ENCODE measurements at regions not wholly inside any gene's neighbourhood (a gene's known extent, or its start where the extent isn't known, plus 50 kb on each side); places are given as distances from the start of the nearest gene placed in this dataset.
"Not testable (repeated sequence)": the region's sequence is repeated elsewhere in the genome, so short reads cannot be mapped to it uniquely, and the experiment has no call there.

DNA sequence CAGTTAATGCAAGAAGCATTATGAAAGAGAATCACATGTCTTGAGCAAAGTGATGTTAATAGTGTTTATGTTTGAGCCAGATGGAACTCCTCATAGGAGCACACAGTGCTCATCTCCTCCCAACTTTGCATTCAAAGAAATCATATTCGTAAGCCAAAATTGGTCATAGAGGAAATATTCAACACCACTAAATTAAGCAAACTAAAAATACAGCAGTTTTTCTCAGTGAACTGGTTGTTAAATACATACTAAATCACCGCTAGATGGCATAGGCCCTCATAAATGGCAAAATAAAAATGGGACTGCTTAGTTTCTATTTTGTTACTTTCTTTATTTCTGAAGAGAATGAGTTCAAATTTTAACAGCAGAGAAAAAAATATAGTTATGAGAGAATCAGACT lies 114.3 kb downstream of the SYT15 start:
- peak; percentile 68 for TF ChIP-seq CTCF (IDR thresholded peaks at IDR 0.05)
- not testable (repeated sequence) for H3K4me1 Mint-ChIP-seq (ENCODE audit: low read depth); H3K36me3 Mint-ChIP-seq (ENCODE audit: low read depth); H3K4me3 Mint-ChIP-seq (ENCODE audit: unreplicated experiment); H3K27ac Mint-ChIP-seq (ENCODE audit: unreplicated experiment); H3K9me3 Mint-ChIP-seq (ENCODE audit: low read depth); H3K27me3 Mint-ChIP-seq (ENCODE audit: low read depth); DNase-seq (ENCODE audit: low spot score)

- not testable (repeated sequence) for H3K4me3 Mint-ChIP-seq (ENCODE audit: unreplicated experiment); H3K4me1 Mint-ChIP-seq (ENCODE audit: low read depth); H3K27me3 Mint-ChIP-seq (ENCODE audit: low read depth); H3K9me3 Mint-ChIP-seq (ENCODE audit: low read depth); DNase-seq (ENCODE audit: low spot score); H3K36me3 Mint-ChIP-seq (ENCODE audit: low read depth); H3K27ac Mint-ChIP-seq (ENCODE audit: unreplicated experiment)
These were observed 138.3 kb downstream of the SYT15 start for GRCh38 chr10:46717264-46717663.

DNA sequence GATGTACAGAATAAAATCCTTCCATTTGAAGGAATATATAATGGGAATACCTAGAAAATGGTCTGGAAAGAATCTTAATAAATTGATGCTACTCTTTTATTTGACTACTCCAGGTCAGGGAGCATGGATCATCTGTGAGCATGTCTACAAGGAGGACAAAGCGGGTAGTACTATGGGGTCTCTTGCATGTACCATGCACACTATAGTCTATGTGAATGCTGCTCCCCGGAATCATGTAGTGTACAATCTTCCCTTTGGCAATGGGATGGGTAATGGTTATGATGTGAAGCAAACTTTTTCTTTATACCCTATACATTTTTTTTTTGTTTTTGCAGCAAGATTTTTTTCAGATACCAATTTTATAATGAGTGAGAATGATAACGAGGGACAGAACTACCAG lies 139.1 kb downstream of the SYT15 start:
- not testable (repeated sequence) for H3K9me3 Mint-ChIP-seq (ENCODE audit: low read depth); H3K4me1 Mint-ChIP-seq (ENCODE audit: low read depth); H3K36me3 Mint-ChIP-seq (ENCODE audit: low read depth)

DNA sequence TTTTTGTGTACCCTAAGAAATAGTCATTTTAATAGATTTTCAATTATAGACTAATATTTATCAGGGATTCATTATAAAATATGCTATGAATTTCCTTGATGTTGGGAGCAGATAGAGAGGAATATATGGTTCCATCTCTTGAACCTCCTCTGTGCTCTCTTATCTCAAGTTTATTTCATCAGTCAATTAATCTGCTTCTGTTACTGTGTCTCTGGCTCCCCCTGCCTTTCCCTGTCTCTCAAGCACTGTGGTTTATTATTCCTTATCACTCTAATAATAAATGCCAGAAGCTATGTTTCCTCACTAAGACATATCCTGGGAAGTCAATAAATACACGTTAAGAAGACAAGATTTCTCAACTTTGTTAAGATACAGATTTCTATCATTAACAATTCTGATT lies 141.5 kb downstream of the SYT15 start:
- H3K36me3 Mint-ChIP-seq (ENCODE audit: low read depth); H3K4me3 Mint-ChIP-seq (ENCODE audit: unreplicated experiment); DNase-seq (ENCODE audit: low spot score); H3K4me1 Mint-ChIP-seq (ENCODE audit: low read depth); H3K27ac Mint-ChIP-seq (ENCODE audit: unreplicated experiment); H3K9me3 Mint-ChIP-seq (ENCODE audit: low read depth): not testable (repeated sequence)
- peak; percentile 75 for TF ChIP-seq CTCF (IDR thresholded peaks at IDR 0.05)
- H3K27me3 Mint-ChIP-seq (ENCODE audit: low read depth), result peaks cover 12% of the 10 kb centered on the region

More for the DNA sequence above, 139.1 kb downstream of the SYT15 start:
- not testable (repeated sequence) for H3K27me3 Mint-ChIP-seq (ENCODE audit: low read depth); DNase-seq (ENCODE audit: low spot score); H3K27ac Mint-ChIP-seq (ENCODE audit: unreplicated experiment); H3K4me3 Mint-ChIP-seq (ENCODE audit: unreplicated experiment)

GRCh38 chr10:46720811-46721518 lies 142.0 kb downstream of the SYT15 start:
- H3K4me3 Mint-ChIP-seq (ENCODE audit: unreplicated experiment), result not testable (repeated sequence)

DNA sequence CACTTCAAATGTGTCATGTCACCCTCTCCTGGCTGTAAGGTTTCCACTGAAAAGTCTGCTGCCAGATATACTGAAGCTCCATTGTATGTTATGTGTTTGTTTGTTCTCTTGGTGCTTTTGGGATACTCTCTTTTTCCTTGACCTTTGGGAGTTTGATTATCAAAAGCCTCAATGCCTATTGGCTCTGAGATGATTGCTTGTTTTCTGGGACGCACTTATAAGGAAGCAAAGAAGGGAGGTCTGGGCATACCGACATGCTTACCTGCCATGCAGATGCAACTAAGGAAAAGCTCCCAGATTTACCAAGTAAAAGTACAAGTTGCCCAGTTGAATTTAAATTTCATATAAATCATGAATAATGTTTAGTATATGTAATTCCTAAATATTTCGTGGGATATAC lies 145.3 kb downstream of the SYT15 start:
- not testable (repeated sequence) for DNase-seq (ENCODE audit: low spot score); H3K4me1 Mint-ChIP-seq (ENCODE audit: low read depth); H3K27ac Mint-ChIP-seq (ENCODE audit: unreplicated experiment); H3K9me3 Mint-ChIP-seq (ENCODE audit: low read depth); H3K4me3 Mint-ChIP-seq (ENCODE audit: unreplicated experiment); H3K36me3 Mint-ChIP-seq (ENCODE audit: low read depth)
- H3K27me3 Mint-ChIP-seq (ENCODE audit: low read depth), result peaks cover 15% of the 10 kb centered on the region

More at GRCh38 chr10:46720811-46721518, 142.0 kb downstream of the SYT15 start:
- H3K36me3 Mint-ChIP-seq (ENCODE audit: low read depth); H3K27ac Mint-ChIP-seq (ENCODE audit: unreplicated experiment); H3K4me1 Mint-ChIP-seq (ENCODE audit: low read depth); DNase-seq (ENCODE audit: low spot score); H3K9me3 Mint-ChIP-seq (ENCODE audit: low read depth): not testable (repeated sequence)
- peak; percentile 27 for TF ChIP-seq CTCF (IDR thresholded peaks at IDR 0.05)
- H3K27me3 Mint-ChIP-seq (ENCODE audit: low read depth), result peaks cover 12% of the 10 kb centered on the region

DNA sequence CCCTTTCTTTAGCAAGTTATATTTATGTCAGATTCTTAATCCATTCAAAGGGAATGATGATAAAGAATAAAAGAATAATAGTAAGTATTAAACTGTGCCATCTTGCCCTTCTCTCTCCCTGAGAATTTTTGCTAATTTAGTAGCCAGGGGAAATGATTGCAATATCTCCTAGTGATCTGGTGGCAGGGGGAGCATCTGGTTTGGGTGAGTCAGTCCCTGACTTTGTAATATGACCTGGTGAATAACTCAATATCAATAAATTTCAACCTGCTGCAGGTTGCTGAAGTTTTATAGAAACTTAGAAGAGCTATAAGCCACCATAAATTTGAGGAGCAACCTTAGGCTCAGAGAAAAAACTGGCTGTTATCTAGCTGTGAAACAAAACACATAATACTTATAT lies 149.4 kb downstream of the SYT15 start:
- H3K4me1 Mint-ChIP-seq (ENCODE audit: low read depth); H3K27ac Mint-ChIP-seq (ENCODE audit: unreplicated experiment); H3K36me3 Mint-ChIP-seq (ENCODE audit: low read depth); H3K9me3 Mint-ChIP-seq (ENCODE audit: low read depth); DNase-seq (ENCODE audit: low spot score); H3K4me3 Mint-ChIP-seq (ENCODE audit: unreplicated experiment): not testable (repeated sequence)
- peaks cover 11% of the 10 kb centered on the region for H3K27me3 Mint-ChIP-seq (ENCODE audit: low read depth)

DNA sequence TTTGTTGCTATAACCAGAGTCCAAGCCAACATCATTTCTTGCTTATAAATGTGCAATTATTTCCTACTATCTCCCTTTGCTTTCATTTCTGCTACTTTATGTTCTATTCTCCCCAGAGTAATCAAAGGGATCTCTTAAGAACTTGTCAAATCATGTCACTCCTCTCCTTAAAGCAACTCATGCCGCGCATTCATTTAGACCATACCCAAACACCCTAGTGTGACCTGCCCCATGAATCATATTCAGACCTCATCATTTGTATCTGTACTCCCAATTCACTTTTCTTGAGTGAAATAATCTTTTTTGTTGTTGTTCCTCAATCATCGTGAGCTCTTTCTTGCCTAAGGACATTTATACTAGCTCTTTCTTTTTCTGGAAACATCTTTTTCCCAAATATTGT lies 151.8 kb downstream of the SYT15 start:
- not testable (repeated sequence) for DNase-seq (ENCODE audit: low spot score); H3K9me3 Mint-ChIP-seq (ENCODE audit: low read depth); H3K4me3 Mint-ChIP-seq (ENCODE audit: unreplicated experiment); H3K4me1 Mint-ChIP-seq (ENCODE audit: low read depth); H3K27me3 Mint-ChIP-seq (ENCODE audit: low read depth); H3K36me3 Mint-ChIP-seq (ENCODE audit: low read depth); H3K27ac Mint-ChIP-seq (ENCODE audit: unreplicated experiment)

- H3K4me1 Mint-ChIP-seq (ENCODE audit: low read depth); H3K9me3 Mint-ChIP-seq (ENCODE audit: low read depth); H3K4me3 Mint-ChIP-seq (ENCODE audit: unreplicated experiment); DNase-seq (ENCODE audit: low spot score); H3K36me3 Mint-ChIP-seq (ENCODE audit: low read depth); H3K27ac Mint-ChIP-seq (ENCODE audit: unreplicated experiment); H3K27me3 Mint-ChIP-seq (ENCODE audit: low read depth): not testable (repeated sequence)
These were observed 154.8 kb downstream of the SYT15 start for GRCh38 chr10:46733635-46734261.

GRCh38 chr10:46734262-46734642 lies 155.3 kb downstream of the SYT15 start:
- DNase-seq (ENCODE audit: low spot score); H3K27me3 Mint-ChIP-seq (ENCODE audit: low read depth); H3K36me3 Mint-ChIP-seq (ENCODE audit: low read depth); H3K4me3 Mint-ChIP-seq (ENCODE audit: unreplicated experiment); H3K9me3 Mint-ChIP-seq (ENCODE audit: low read depth); H3K4me1 Mint-ChIP-seq (ENCODE audit: low read depth); H3K27ac Mint-ChIP-seq (ENCODE audit: unreplicated experiment): not testable (repeated sequence)

Data from chondrocyte (in vitro differentiated cells).